ENCODE measurements at regions not wholly inside any gene's neighbourhood (a gene's known extent, or its start where the extent isn't known, plus 50 kb on each side); places are given as distances from the start of the nearest gene placed in this dataset.
"Not testable (repeated sequence)": the region's sequence is repeated elsewhere in the genome, so short reads cannot be mapped to it uniquely, and the experiment has no call there.

- no peak for DNase-seq
Observed at GRCh38 chr7:156590212-156590611, 50.4 kb upstream of the RNF32 start.

- no peak for DNase-seq
Observed at GRCh38 chr7:156589808-156590207, 50.8 kb upstream of the RNF32 start.

- DNase-seq, result no peak
Observed at GRCh38 chr7:156585926-156586325, 54.6 kb upstream of the RNF32 start.

- no peak for DNase-seq
Observed at GRCh38 chr7:156585025-156585648, 55.4 kb upstream of the RNF32 start.

- no peak for DNase-seq
Observed at GRCh38 chr7:156582591-156583123, 57.9 kb upstream of the RNF32 start.

- no peak for DNase-seq
Observed at GRCh38 chr7:156580036-156580435, 60.5 kb upstream of the RNF32 start.

GRCh38 chr7:156579566-156579965, 61.0 kb upstream of the RNF32 start:
- no peak for DNase-seq

- no peak for DNase-seq
Observed at GRCh38 chr7:156578978-156579430, 61.6 kb upstream of the RNF32 start.

- no peak for DNase-seq
Observed at GRCh38 chr7:156578578-156578940, 62.0 kb upstream of the RNF32 start.

GRCh38 chr7:156577645-156578577, 62.7 kb upstream of the RNF32 start:
- no peak for DNase-seq

- no peak for DNase-seq
Observed at GRCh38 chr7:156576216-156577058, 64.1 kb upstream of the RNF32 start.

GRCh38 chr7:156568258-156568657, 72.3 kb upstream of the RNF32 start:
- DNase-seq, result no peak

- DNase-seq, result no peak
Observed at GRCh38 chr7:156566812-156567549, 73.6 kb upstream of the RNF32 start.

GRCh38 chr7:156565002-156565401, 75.6 kb upstream of the RNF32 start:
- DNase-seq, result not testable (repeated sequence)

- no peak for DNase-seq
Observed at GRCh38 chr7:156560696-156561095, 79.9 kb upstream of the RNF32 start.

GRCh38 chr7:156560075-156560474, 80.5 kb upstream of the RNF32 start:
- no peak for DNase-seq

- no peak for DNase-seq
Observed at GRCh38 chr7:156559001-156559400, 81.6 kb upstream of the RNF32 start.

GRCh38 chr7:156558198-156558597, 82.4 kb upstream of the RNF32 start:
- no peak for DNase-seq

- DNase-seq, result no peak
Observed at GRCh38 chr7:156556083-156556482, 84.5 kb upstream of the RNF32 start.

GRCh38 chr7:156554488-156554887, 86.1 kb upstream of the RNF32 start:
- no peak for DNase-seq

- no peak for DNase-seq
Observed at GRCh38 chr7:156549636-156550035, 90.9 kb upstream of the RNF32 start.

All from right lung (tissue), 2 donors.